ENCODE measurements at regions not wholly inside any gene's neighbourhood (a gene's known extent, or its start where the extent isn't known, plus 50 kb on each side); places are given as distances from the start of the nearest gene placed in this dataset.

DNA sequence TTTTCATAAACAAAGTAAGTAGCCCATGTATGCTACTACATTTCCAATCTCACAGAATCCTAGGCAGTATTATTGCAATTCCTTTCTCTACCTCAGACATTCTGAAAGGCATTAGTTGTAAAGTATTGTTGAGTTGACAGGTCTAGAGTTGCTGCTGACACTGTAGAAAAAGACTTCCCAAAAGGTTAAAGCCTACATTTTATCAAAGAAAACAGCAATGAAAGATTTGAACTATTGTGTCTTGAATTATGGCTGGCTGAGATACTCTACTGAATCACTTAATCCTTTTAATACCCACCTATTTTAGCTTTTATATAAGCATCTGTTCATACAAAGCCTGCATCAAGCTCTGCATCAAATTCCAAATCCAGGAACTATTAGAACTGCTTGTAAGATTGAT is 1082.0 kb downstream of the OLFM4 start:
- TF ChIP-seq, protein P1, sequence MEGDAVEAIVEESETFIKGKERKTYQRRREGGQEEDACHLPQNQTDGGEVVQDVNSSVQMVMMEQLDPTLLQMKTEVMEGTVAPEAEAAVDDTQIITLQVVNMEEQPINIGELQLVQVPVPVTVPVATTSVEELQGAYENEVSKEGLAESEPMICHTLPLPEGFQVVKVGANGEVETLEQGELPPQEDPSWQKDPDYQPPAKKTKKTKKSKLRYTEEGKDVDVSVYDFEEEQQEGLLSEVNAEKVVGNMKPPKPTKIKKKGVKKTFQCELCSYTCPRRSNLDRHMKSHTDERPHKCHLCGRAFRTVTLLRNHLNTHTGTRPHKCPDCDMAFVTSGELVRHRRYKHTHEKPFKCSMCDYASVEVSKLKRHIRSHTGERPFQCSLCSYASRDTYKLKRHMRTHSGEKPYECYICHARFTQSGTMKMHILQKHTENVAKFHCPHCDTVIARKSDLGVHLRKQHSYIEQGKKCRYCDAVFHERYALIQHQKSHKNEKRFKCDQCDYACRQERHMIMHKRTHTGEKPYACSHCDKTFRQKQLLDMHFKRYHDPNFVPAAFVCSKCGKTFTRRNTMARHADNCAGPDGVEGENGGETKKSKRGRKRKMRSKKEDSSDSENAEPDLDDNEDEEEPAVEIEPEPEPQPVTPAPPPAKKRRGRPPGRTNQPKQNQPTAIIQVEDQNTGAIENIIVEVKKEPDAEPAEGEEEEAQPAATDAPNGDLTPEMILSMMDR (IDR thresholded peaks at IDR 0.05), result no peak
- TF ChIP-seq POLR2A (IDR thresholded peaks at IDR 0.05), result no peak

All from thyroid gland (tissue), 4 donors.